IMR-90 (cell line): ENCODE measurements at regions not wholly inside any gene's neighbourhood (a gene's known extent, or its start where the extent isn't known, plus 50 kb on each side); places are given as distances from the start of the nearest gene placed in this dataset.

Experiments
- BHLHE40 ChIP-seq: fragments of 150-350 bp; IDR thresholded peaks from 2 replicates; pipeline ENCODE4 v1.6.1; 2016; ENCODE audit warnings: mild to moderate bottlenecking, low read depth, low read length
- CEBPB ChIP-seq: IDR thresholded peaks from 2 replicates; pipeline ENCODE4 v1.6.1; 2012; ENCODE audit warnings: low read depth, low read length, improper control_type of control experiment
- CHD1 ChIP-seq: IDR thresholded peaks from 2 replicates; pipeline ENCODE4 v1.6.1; 2012; ENCODE audit warnings: low read depth, low read length, improper control_type of control experiment
- CTCF ChIP-seq: conservative IDR thresholded peaks from 2 replicates; pipeline ENCODE4 v1.5.1; 2012; ENCODE audit warnings: mild to moderate bottlenecking, low read depth, low read length, improper control_type of control experiment
- FOS ChIP-seq: fragments of 150-350 bp; IDR thresholded peaks from 2 replicates; pipeline ENCODE4 v1.6.1; 2016; ENCODE audit warnings: low read depth, low read length
- MAFK ChIP-seq: IDR thresholded peaks from 2 replicates; pipeline ENCODE4 v1.6.1; 2012; ENCODE audit warnings: low read depth, low read length, improper control_type of control experiment
- MAZ ChIP-seq: IDR thresholded peaks from 2 replicates; pipeline ENCODE4 v1.6.1; 2012; ENCODE audit warnings: low read depth, mild to moderate bottlenecking, low read length, improper control_type of control experiment, moderate library complexity, borderline replicate concordance
- MXI1 ChIP-seq: IDR thresholded peaks from 2 replicates; pipeline ENCODE4 v1.6.1; 2012; ENCODE audit warnings: low read depth, mild to moderate bottlenecking, low read length, moderate library complexity, borderline replicate concordance
- POLR2A ChIP-seq: IDR thresholded peaks from 2 replicates; pipeline ENCODE4 v1.6.1; 2012; ENCODE audit warnings: mild to moderate bottlenecking, low read depth, low read length
- RAD21 ChIP-seq: IDR thresholded peaks from 2 replicates; pipeline ENCODE4 v1.6.1; 2012; ENCODE audit warnings: low read length, improper control_type of control experiment
- RCOR1 ChIP-seq: IDR thresholded peaks from 2 replicates; pipeline ENCODE4 v1.6.1; 2012; ENCODE audit warnings: mild to moderate bottlenecking, low read length, improper control_type of control experiment; ENCODE audit not compliant: insufficient replicate concordance
- RFX5 ChIP-seq: IDR thresholded peaks from 2 replicates; pipeline ENCODE4 v1.8.0; 2012; ENCODE audit warnings: low read depth, mild to moderate bottlenecking, low read length, moderate library complexity
- SMC3 ChIP-seq: fragments of 150-350 bp; IDR thresholded peaks from 2 replicates; pipeline ENCODE4 v1.6.1; 2016; ENCODE audit warnings: low read depth, mild to moderate bottlenecking, antibody characterized with exemption, low read length, moderate library complexity
- USF2 ChIP-seq: fragments of 150-350 bp; IDR thresholded peaks from 2 replicates; pipeline ENCODE4 v1.6.1; 2017; ENCODE audit warnings: mild to moderate bottlenecking, antibody characterized with exemption, low read length, low read depth

- TF ChIP-seq USF2 (no peak), CTCF (no peak), RFX5 (no peak), RAD21 (no peak), CEBPB (no peak), POLR2A (no peak), RCOR1 (no peak), MXI1 (no peak), BHLHE40 (no peak), FOS (no peak), MAFK (no peak), MAZ (no peak), CHD1 (no peak), SMC3 (no peak)
These were observed 68.7 kb upstream of the UNC5A start for GRCh38 chr5:176741561-176742211.
